ENCODE measurements at regions not wholly inside any gene's neighbourhood (a gene's known extent, or its start where the extent isn't known, plus 50 kb on each side); places are given as distances from the start of the nearest gene placed in this dataset.
"Not testable (repeated sequence)": the region's sequence is repeated elsewhere in the genome, so short reads cannot be mapped to it uniquely, and the experiment has no call there.

DNA sequence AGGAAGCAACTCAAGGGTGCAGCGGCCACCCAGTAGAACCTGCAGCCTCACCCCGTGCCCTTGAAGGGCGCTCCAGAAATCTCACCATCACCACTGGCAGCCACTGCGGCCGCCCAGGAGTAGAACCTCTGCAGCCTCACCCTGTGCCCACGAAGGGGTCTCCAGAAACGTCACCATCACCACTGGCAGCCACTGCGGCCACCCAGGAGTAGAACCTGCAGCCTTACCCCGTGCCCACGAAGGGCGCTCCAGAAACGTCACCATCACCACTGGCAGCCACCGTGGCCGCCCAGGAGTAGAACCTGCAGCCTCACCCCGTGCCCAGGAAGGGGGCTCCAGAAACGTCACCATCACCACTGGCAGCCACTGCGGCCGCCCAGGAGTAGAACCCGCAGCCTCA, 336.0 kb downstream of the TEX29 start:
- DNase-seq, result no peak

DNA sequence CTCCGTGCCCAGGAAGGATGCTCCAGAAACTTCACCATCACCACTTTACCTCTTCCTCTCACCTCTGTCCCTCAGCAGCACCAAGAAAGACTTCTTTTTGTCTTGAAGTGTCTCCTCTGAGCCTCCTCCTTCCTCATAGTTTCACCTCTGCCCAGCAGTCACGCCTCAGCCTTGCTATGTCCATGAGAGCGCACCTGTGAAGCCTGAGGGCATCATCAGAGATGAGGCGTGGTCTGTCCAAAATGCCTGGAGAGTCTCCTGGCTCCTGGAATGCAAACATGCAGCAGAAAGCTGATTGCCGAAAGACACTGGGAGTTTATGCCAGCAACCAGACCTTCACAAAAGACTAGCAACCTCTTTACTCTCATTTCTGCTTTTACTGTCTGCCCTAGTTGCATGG, 336.6 kb downstream of the TEX29 start:
- DNase-seq, result no peak

DNA sequence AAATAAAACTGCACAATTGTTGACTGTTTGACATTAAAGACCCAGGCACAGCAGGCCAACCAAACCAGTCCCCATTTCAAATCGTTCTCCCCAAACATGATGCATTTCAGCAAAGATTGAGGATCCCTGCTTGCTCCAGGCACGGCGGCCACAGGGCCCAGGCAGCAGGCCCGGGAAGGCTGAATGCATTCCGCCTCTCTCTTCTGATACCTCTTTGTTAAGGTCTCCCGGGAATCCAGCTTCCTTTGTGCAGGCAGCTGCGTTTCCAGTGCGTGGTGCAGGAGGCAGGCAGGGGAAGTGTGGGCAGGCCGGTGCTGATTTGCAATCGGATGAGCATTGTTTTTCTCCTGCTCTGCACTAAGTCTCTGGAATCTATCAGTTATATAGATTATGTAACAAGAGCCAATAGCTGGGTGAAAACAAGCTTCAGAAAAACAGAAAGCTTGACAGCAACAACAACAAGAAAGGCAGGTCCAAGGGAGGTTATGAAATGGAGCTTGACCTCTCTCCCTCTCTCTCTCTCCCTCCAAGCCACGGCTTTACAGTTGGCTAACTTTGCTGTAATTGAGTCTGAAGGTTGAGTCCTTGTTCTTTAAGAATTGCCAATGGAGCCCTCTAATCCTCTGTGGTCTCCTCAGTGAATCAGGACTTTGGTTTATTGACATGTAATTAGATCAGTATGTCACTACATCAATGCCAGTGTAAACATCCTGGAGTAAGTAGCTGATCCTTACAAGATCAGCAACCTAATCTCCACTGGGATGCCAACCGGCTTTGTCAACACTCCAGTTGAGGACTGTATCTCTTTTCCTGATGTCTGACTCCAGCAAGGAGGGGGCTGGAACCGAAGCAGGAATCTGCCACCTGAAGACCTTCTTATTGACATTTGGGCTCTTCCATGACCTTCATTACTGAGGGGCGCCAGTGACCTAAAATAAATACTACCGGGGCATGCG, 338.0 kb downstream of the TEX29 start:
- DNase-seq, result no peak

DNA sequence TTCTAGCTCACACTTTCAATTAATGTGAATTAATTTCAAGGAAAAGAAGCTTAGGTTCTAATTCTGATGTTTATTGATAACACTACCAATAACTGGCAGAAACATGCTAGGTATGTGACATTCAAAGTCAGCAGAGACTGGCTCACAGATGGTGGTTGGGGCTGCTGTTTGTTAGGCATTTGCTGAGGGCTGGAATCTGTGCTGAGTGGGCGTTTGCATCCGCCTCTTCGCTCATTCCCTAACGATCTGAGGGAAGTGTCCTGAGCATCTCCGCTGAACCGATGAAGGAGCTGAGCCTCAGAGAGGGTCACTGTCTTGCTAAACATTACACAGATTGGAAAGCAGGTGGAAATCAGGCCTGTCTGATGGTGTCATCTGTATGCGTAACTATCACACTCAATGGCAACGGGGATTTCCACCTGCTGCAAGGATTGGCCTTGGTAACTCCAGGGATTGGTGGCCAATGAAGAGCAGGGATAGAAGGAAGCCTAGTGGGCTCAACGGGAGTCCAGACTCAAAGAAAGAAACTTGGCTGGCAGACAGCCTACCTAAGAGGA, 338.9 kb downstream of the TEX29 start:
- DNase-seq, result no peak

DNA sequence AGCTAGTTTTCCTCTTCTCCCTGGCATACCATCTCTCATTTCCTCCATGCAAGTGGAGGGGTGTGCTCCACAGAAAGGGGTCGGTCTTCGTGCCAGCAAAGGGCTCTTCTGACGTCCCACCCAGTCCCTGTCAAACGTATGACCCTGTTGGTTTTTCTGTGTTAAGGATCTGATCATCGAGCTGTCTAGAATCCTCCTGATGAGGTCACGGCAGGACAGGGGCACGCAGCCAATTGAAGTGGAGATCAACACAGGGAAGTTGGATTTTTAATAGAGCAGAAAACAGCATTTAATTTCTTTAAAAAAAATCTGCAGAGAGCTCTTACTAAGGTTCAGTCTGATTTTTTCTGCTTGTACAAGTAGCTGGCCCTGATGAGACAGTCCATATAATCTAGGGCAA, 339.4 kb downstream of the TEX29 start:
- no peak for DNase-seq

DNA sequence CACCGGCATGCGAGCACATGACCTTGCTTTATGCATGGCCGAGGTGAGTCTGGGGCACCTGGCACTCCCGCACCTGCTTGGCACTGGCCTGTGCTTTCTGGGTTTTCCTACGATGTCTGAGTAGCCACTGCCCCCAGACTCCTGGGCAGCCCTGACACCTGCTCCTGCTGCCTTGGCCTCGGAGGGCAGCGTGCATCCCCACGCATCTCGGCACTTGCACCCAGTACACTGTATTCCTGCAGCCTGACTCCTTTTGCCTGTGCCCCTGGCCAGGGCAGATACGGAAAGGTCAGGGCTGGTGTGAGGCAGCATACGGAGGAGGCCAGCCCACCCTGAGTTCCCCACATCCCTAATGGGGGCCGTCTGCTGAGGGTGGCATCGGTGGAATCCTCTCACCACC, 340.6 kb downstream of the TEX29 start:
- no peak for DNase-seq

DNA sequence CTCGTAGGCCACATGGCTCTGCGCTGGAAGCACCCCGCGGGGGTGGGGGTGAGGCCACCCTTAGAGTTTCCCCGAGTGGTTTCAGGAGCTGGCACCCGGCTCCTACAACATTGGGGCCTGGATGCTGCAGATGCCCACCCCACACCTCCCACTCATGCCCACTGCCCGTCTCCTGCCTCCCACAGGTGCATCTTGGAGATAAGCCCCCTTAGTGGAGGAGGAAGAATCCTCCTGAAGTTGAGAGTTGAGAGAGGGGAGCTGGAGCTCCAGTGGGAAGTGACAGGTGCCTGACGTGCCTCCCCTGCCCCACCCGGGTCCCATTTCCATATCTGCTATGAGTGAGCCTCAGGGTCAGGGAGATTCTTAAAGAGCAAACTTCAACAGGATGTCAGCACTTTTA, 341.3 kb downstream of the TEX29 start:
- no peak for DNase-seq

DNA sequence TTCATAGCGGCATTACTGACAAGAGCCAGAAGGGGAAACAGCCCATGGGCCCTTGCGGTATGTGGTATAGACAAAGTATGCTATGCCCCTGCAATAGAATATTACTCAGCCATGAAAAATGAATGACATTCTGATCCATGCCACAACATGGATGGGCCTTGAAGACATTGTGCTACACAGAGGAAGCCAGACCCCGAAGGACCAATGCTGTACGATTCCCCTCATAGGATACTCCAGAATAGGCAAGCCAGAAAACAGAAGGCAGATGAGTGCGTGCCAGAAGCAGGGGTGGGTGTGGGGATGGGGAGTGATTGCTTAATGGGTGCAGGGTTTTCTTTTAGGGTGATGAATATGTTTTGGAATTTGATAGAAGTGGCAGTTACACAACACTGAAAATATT, 342.0 kb downstream of the TEX29 start:
- no peak for DNase-seq

DNA sequence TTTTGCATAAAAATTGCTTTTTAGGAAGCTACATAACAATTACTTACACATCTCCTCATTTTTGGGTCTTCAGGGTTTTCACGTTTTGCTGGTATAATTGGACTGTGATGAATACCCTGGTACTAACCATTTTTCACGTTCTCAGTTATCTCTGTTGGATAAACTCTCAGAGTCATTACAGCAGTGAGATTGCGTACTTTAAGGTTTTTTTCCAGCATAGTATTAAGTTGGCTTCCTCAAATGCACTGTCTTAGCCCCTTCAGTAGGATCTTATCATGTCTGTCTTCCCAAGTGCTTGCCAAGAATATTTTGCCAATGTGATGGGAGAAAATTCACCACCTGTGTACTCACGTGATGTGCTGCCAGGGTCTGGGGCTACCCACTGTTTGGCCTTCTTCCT, 342.5 kb downstream of the TEX29 start:
- DNase-seq, result no peak

DNA sequence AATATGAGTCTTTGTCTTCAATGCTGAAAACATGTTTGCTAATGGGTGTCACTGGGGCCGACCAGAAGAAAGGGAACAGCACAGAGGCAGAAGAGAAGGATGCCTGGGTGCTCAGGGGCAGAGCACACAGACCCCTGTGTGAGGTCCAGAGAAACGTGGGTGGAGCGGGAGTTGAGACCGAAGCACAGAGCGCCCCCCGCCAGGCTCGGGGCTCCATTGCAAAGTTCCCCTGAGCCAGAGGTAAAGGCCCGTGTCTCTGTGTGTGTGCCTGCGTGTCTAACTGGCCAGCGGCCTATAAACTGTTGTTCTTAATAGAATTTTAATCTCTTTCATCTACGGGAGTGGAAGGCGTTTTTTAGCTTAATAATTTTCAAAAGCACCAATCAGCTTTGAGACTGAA, 343.1 kb downstream of the TEX29 start:
- no peak for DNase-seq

DNA sequence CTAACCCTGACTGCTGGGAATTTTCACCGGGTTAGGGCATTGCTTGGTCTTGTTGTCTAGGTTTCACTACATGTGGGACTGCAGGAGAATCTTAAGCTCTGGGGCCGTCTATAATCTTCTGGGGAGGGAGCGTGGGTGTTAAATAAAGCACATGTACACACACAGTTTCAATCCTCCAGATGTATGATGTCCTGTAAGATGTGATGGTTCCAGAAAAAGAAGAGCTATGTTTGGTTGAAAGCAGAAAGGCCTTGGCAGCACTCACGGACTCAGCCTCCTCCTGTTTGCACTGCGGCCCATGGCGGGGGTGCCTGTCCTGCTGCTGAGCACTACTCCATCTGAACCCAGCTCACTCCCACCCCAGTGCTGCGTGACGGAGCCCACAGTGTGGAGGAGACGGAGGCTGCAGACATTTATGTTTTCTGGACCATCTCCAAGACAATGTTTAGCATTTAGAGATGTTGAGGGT, 343.5 kb downstream of the TEX29 start:
- DNase-seq, result no peak

DNA sequence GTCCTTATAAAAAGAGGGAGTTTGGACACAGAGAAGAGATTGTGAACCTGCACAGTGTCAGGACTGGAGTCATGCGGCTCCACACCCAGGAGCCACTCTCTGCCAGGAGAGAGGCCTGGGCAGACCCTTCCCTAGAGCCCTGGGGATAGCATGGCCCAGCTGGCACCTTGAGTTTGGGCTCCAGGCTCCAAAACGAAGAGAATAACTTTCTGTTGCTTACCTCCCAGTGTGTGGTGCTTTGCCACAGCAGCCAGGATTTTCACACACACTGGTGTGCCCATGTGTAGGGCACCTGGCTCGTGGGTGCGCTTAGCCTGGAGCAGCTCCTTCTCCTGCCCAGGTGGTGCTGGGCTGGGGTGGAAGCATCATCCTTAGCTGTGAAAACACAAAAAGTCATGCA, 344.3 kb downstream of the TEX29 start:
- DNase-seq, result no peak

DNA sequence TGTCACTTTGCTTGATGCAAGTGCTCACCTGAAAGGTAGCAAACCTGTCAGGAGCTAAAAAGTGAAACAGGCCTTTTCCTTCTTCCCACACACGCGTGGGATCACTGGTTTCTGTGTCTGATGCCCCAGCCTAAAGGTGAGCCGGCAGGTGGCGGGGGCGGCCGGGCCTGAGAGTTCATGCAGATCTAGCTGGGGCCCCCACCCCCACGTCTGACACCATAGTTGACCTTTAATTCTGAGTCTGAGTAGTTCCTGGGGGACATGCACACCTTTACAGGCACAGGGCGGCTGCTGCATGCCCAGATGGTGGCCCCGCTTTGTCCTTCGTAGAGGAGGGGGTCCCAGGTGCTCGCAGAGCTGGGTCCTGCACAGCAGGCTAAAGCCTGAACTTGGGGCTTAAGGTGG, 345.3 kb downstream of the TEX29 start:
- DNase-seq, result no peak

DNA sequence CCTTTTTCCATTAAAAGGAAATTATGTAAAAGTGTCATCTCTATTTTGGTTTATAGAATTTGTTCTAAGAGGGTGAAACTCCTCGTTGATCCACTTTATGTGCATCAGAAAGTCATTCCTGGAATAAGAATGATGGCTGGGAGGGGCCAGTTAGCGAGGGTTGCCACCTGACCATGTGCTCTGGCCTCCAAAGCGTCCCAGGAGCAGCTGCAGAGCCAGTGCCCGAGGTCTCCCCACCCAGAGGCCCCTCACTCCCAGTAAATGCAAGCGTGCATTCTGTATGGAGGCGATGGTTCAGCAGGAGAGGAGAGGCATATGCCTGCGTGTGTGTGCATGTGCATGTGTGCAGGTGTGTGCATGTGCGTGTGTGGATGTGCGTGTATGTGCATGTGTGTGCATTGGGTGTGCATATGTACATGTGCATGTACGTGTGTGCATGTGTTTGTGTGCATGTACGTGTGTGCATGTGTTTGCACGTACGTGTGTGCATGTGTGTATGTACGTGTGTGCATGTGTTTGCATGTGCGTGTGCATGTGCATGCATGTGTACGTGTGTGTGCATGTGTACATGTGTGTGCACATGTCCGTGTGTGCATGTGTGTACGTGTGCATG, 345.8 kb downstream of the TEX29 start:
- no peak for DNase-seq

DNA sequence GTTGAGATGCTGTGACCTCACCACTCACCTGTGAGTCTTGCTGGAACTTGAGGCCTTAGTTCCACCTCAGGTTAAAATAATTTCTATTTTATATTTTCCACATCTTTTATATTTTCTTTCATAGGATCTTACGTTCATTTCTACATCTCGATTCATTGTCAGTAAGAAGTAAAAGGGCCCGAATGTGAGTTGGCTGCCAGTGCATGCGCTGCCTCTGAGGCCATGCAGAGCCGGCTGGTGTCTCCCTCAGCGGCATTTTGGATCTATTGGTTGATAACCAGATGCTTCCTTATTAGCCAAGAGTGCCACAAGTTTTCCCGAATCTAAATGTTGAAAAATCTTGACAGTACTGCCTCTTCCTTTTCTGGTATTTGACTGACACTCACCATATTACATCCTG, 347.3 kb downstream of the TEX29 start:
- DNase-seq, result no peak

DNA sequence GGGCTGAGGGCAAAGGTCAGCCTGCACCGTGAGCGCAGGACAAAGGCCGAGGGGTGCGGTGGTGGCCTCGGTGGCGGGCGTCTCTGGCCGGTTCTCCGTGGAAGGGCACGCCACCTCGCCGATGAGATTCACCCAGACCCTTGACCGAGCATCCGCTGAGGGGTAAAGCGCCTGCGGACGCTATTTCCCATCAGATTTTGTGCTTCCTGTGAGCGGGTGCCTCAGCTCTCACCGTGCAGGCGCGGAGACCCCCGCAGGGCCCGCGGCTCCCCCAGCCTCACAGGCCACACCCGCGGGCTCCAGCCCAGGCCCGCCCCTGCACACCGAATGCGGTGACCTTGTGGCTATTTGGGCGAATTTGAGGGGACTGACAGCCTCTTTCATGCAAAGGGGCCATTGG, 348.0 kb downstream of the TEX29 start:
- no peak for DNase-seq

DNA sequence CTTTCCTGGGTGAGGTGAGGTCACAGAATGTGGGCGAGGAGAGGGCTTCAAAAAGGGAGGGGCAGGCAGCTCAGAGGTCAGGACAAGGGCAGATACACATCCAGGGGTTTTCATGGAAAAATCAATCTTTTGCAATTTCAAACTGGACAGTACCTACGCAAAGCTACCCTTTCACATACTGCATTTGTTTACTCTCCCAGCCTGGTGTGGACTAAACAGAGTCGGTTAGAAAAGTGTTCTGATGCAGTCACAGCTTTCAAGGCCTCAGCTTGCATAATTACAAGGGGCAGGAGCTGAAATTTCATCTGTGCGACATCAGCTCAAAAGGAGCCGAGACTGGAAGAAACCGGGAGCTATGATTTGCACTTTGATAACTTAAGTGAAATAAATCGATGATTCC, 351.8 kb downstream of the TEX29 start:
- DNase-seq, result not testable (repeated sequence)

DNA sequence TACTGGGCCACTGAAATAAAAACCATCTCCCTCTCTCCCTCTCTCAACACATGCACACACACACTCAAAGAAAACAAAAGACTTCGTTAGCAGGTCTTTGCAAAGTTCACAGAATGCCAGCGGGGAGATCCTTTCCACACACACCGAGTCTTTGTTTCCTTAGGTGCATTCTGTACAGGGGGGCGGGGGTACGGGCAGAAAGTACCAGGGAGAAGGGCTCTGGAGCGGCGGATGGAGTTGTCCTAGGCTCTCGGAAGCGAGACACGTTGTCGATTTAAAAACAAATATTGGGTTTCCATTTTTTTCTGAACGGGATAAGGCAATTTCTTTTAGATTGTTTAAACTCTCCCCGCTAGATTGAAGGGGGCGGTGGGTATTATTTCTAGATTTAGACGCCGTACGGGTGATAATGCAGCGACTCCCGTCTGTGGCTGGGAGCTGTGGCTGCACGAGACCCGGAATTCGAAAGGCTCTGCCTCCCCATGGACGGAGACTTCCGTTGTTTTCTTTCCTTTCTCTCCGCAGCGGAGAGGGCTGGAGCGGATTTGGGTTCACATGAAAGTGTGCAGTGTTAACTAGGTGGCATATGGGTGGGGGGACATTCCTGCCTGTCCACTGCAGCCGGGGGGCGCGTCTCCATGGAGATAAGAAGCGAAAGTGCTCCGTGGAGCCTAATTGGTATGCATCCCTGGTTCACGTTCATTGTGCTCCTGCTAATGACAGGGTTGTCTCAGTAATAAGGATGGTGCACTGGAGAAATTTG, 357.9 kb downstream of the TEX29 start:
- not testable (repeated sequence) for DNase-seq

DNA sequence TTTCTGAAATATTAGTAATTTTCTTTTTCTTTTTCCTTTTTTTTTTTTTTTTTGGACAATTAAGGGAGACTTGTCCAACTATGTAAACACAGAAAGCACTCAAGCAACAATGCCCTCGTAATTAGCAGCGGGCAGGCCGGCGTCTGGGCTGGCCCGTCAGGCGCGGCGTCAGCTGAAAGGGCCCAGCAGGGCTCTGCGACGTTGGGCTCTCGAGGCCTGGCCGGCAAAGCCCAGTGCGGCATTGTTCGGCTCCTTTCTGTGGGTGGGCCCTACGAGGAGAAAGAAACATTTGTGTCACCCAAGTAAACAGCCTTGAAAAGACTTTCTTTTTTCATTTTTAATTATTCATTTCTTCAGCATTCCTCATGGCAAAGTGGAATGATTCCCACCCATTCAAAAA, 359.2 kb downstream of the TEX29 start:
- DNase-seq, result not testable (repeated sequence)

DNA sequence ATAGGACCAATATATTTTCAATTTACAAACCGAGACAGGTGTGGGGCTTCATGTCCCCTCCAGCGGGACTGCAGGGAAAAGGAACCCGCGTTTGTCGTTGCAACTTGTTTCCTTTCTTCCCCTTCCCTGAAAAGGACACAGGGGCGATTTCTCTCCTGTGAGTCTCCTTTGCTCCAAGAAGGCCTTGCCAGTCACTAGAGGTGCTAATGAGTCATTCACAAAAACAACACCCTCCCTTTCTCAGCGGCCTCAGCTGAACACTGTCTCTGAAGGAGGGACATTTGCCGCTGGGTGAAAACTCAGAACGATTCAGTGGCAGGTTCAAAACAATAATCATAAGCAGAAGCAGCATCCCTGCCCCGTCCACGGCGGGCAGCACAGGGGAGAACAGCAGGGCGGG, 359.7 kb downstream of the TEX29 start:
- DNase-seq, result not testable (repeated sequence)

DNA sequence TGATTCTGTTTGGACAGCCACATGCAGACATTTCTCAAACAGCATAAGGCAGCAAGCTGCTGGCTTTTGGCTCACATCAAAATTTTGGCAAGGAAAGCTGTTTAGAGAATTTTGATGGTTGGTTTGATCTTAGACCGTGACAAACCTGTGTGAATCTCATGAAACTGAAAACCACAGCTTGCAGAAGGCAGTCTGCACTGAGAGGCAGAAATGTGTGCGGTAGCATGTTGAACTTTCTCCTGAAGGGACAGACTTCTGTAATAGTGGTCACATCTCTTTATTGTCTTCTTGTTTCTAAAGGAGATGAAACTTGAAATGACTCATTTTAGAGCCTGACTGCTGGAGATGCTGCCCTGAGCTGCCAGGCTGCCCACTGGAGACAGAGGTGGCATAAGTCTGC, 371.6 kb downstream of the TEX29 start:
- not testable (repeated sequence) for DNase-seq

DNA sequence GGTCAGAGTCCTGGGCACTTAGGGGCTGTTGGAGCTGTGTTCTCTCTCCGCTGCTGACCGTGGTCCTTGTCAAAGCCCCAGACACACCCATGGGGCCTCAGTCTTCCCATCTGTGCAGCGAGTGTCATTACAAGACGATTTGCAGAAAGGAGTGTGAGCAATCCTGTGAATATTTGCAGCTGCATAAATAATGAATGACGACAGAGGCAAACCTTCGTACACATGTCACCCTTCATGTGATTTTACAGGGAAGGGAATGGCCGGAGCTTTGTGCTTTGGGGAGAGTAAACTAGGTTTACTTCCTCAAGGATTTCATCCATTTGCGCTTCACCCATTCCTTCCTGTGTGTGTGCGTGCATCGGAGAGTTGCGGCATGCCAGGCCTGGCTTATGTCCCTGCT, 370.8 kb upstream of the SOX1 start:
- not testable (repeated sequence) for DNase-seq

DNA sequence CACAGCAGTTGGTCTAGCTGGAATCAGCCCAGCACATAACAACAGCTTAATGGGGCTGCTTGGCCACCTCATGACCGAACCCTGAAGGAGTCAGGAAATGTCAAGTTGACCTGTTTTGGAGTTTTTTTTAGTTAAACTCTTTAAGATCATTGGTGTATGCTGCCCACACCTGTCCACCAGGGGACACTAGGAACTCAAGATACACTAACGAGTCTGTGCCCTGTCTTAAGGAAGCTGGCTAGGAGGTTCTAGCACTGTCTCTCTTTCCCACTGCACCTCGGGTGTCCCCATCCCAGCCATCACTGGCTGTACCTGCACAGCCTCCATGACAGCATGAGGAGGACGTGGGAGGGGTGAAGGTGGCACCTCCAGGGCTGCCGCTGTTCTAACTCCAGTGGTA, 364.9 kb upstream of the SOX1 start:
- DNase-seq, result not testable (repeated sequence)

Data from activated CD4-positive, alpha-beta T cell treated with anti-CD3 and anti-CD28 coated beads, Interleukin-2, amount 50 U/mL, for 48 hours (primary cell).